ENCODE measurements at regions not wholly inside any gene's neighbourhood (a gene's known extent, or its start where the extent isn't known, plus 50 kb on each side); places are given as distances from the start of the nearest gene placed in this dataset.

- TF ChIP-seq POLR2A (IDR thresholded peaks at IDR 0.05) (no peak), CTCF (IDR thresholded peaks at IDR 0.05) (no peak)
Observed at GRCh38 chr2:81395746-81396145, 1091.2 kb upstream of the LRRTM1 start.

Measured in body of pancreas (tissue), 4 donors.